HG03039 (cell line): ENCODE measurements at regions not wholly inside any gene's neighbourhood (a gene's known extent, or its start where the extent isn't known, plus 50 kb on each side); places are given as distances from the start of the nearest gene placed in this dataset.

Experiments used
- ATAC-seq: cut with Tn5 transposase; IDR thresholded peaks from one replicate; pipeline ENCODE4 v1.9.1; 2021; ENCODE audit warnings: mild to moderate bottlenecking, moderate library complexity; ENCODE audit not compliant: unreplicated experiment

- ATAC-seq, result no peak
Measured at GRCh38 chr2:12827721-12828120, 111.0 kb downstream of the TRIB2 start.

GRCh38 chr2:12828980-12829379, 112.2 kb downstream of the TRIB2 start:
- ATAC-seq, result no peak

- ATAC-seq, result no peak
Measured at GRCh38 chr2:12831016-12831415, 114.3 kb downstream of the TRIB2 start.

GRCh38 chr2:12834239-12834638, 117.5 kb downstream of the TRIB2 start:
- no peak for ATAC-seq

- ATAC-seq, result no peak
Measured at GRCh38 chr2:12835733-12836132, 119.0 kb downstream of the TRIB2 start.

- no peak for ATAC-seq
Measured at GRCh38 chr2:12839339-12839738, 122.6 kb downstream of the TRIB2 start.

- ATAC-seq, result no peak
Measured at GRCh38 chr2:12841021-12841420, 124.3 kb downstream of the TRIB2 start.

GRCh38 chr2:12842917-12843316, 126.2 kb downstream of the TRIB2 start:
- ATAC-seq, result no peak

- no peak for ATAC-seq
Measured at GRCh38 chr2:12844511-12844910, 127.8 kb downstream of the TRIB2 start.

- no peak for ATAC-seq
Measured at GRCh38 chr2:12847694-12848575, 131.2 kb downstream of the TRIB2 start.

GRCh38 chr2:12852135-12852534, 135.4 kb downstream of the TRIB2 start:
- no peak for ATAC-seq

- ATAC-seq, result no peak
Measured at GRCh38 chr2:12854001-12854530, 137.3 kb downstream of the TRIB2 start.

- no peak for ATAC-seq
Measured at GRCh38 chr2:12855508-12855907, 138.8 kb downstream of the TRIB2 start.

- ATAC-seq, result no peak
Measured at GRCh38 chr2:12856934-12857601, 140.3 kb downstream of the TRIB2 start.

- ATAC-seq, result no peak
Measured at GRCh38 chr2:12857891-12858290, 141.2 kb downstream of the TRIB2 start.

- no peak for ATAC-seq
Measured at GRCh38 chr2:12858786-12859185, 142.1 kb downstream of the TRIB2 start.

- no peak for ATAC-seq
Measured at GRCh38 chr2:12861344-12861930, 144.7 kb downstream of the TRIB2 start.

- ATAC-seq, result no peak
Measured at GRCh38 chr2:12862541-12862940, 145.8 kb downstream of the TRIB2 start.

GRCh38 chr2:12863937-12864336, 147.2 kb downstream of the TRIB2 start:
- ATAC-seq, result no peak

GRCh38 chr2:12867631-12868287, 151.0 kb downstream of the TRIB2 start:
- ATAC-seq, result no peak

GRCh38 chr2:12870692-12871091, 154.0 kb downstream of the TRIB2 start:
- ATAC-seq, result no peak
